ENCODE measurements at regions not wholly inside any gene's neighbourhood (a gene's known extent, or its start where the extent isn't known, plus 50 kb on each side); places are given as distances from the start of the nearest gene placed in this dataset.

- no peak for TF ChIP-seq CTCF (conservative IDR thresholded peaks at IDR 0.05; ENCODE audit: low read depth, low read length)
- no peak for TF ChIP-seq POLR2A (IDR thresholded peaks at IDR 0.05; ENCODE audit: low read depth, low read length)
- TF ChIP-seq RFX5 (IDR thresholded peaks at IDR 0.05; ENCODE audit: low read depth, low read length) = 0 out of 2 replicates have a peak, but pooled peaks have one; percentile 18
- TF ChIP-seq MXI1 (IDR thresholded peaks at IDR 0.05; ENCODE audit: borderline replicate concordance, low read depth, low read length) = no peak
- no peak for TF ChIP-seq MAZ (IDR thresholded peaks at IDR 0.05; ENCODE audit: borderline replicate concordance, low read depth, low read length)
- TF ChIP-seq RAD21 (IDR thresholded peaks at IDR 0.05; ENCODE audit: low read length) = no peak
- TF ChIP-seq MAFK (IDR thresholded peaks at IDR 0.05; ENCODE audit: low read depth, low read length) = no peak
- TF ChIP-seq CEBPB (IDR thresholded peaks at IDR 0.05; ENCODE audit: low read depth, low read length) = no peak
- TF ChIP-seq ELK1 (IDR thresholded peaks at IDR 0.05; ENCODE audit: borderline replicate concordance, low read depth, low read length) = no peak
- TF ChIP-seq SMC3 (IDR thresholded peaks at IDR 0.05; ENCODE audit: low read depth, low read length) = no peak
- no peak for TF ChIP-seq FOS (IDR thresholded peaks at IDR 0.05; ENCODE audit: low read depth, low read length)
- TF ChIP-seq USF2 (IDR thresholded peaks at IDR 0.05; ENCODE audit: low read depth, low read length) = no peak
- no peak for TF ChIP-seq BHLHE40 (IDR thresholded peaks at IDR 0.05; ENCODE audit: low read depth, low read length)
These were observed 245.6 kb upstream of the GSE1 start for GRCh38 chr16:85367485-85367884.

All from IMR-90 (cell line).